Transverse colon (tissue), 4 donors: ENCODE measurements at regions not wholly inside any gene's neighbourhood (a gene's known extent, or its start where the extent isn't known, plus 50 kb on each side); places are given as distances from the start of the nearest gene placed in this dataset.
A peak's percentile ranks its signal among the peaks of the same experiment; 100 is the strongest.

Experiments
- DNase-seq: peaks from one replicate; pipeline ENCODE4 v3.0.0-alpha.2; 2019
- H3K27ac ChIP-seq, 4 donors: fragments of 200-600 bp; sonication (generic); 2 replicates each; pipeline ENCODE4 v1.5.1; 2016 to 2018; ENCODE audit warnings: inconsistent platforms in 4 of 4
- H3K27me3 ChIP-seq: fragments of 200-600 bp; sonication (generic); 2 replicates; pipeline ENCODE4 v1.5.1; 2017; ENCODE audit warnings: inconsistent platforms
- H3K36me3 ChIP-seq, 4 donors: fragments of 200-600 bp; sonication (generic); 2 replicates each; pipeline ENCODE4 v1.5.1; 2017 to 2019; ENCODE audit warnings: inconsistent platforms in 4 of 4
- H3K4me1 ChIP-seq, 4 donors: fragments of 200-600 bp; sonication (generic); 2 replicates each; pipeline ENCODE4 v1.5.1; 2017 to 2020; ENCODE audit warnings: inconsistent platforms in 4 of 4
- H3K4me3 ChIP-seq, 4 donors: fragments of 200-600 bp; sonication (generic); 1 replicate in 1 of 4; 2 replicates in 3 of 4; pipeline versions ENCODE4 v1.5.1 to v1.6.1; 2017 to 2019; ENCODE audit warnings: inconsistent platforms in 4 of 4
- H3K9me3 ChIP-seq, 2 donors: fragments of 200-600 bp; sonication (generic); 2 replicates each; pipeline ENCODE4 v1.5.1; 2017 to 2019; ENCODE audit warnings: inconsistent platforms in 2 of 2
- CTCF ChIP-seq, 5 experiments: fragments of 200-600 bp in 3 of 5; fragments of 450-650 bp in 2 of 5; sonication (generic) in 3 of 5; IDR thresholded peaks; 1 replicate in 2 of 5; 2 replicates in 3 of 5; pipeline ENCODE4 v1.5.1; 2016 to 2017; ENCODE audit warnings: antibody characterized with exemption in 5 of 5, inconsistent platforms in 3 of 5, mild to moderate bottlenecking in 2 of 5, moderate library complexity in 1 of 5
- EP300 ChIP-seq: sonication (generic); formaldehyde crosslinking; IDR thresholded peaks from one replicate; pipeline ENCODE4 v1.6.1; 2017; ENCODE audit warnings: antibody characterized with exemption, low read depth
- POLR2A ChIP-seq: fragments of 450-650 bp; IDR thresholded peaks from one replicate; pipeline ENCODE4 v1.6.1; 2016; ENCODE audit warnings: antibody characterized with exemption, mild to moderate bottlenecking, moderate library complexity
- POLR2AphosphoS5 ChIP-seq, 3 donors: sonication (generic); formaldehyde crosslinking; IDR thresholded peaks; one replicate each; pipeline ENCODE4 v1.6.1; 2016; ENCODE audit warnings: antibody characterized with exemption in 3 of 3
- WGBS, 2 donors: methylation state at CpG; one replicate each; pipeline ENCODE4 v1.1.5; 2018; ENCODE audit warnings: low coverage in 1 of 2; 5-methylcytosine and 5-hydroxymethylcytosine counted together
- in situ Hi-C, 4 donors: fragments of 200-750 bp; cut with MboI; loops; one replicate each; pipeline versions ENCODE4 v1.15.0 to v1.15.1; 2017; ENCODE audit warnings: low sequenced_read_pairs in 3 of 4, low pct_ligation_motif_present in 1 of 4, low pct_unique_long_range_greater_than_20kb in 1 of 4
- intact Hi-C: fragments of 100-400 bp; cut with DNase I; formaldehyde crosslinking; loops from one replicate; pipeline ENCODE4 v1.15.1; 2023; ENCODE audit warnings: low total_unique reads

- TF ChIP-seq POLR2AphosphoS5 (IDR thresholded peaks at IDR 0.05) (no peak), POLR2A (no peak), EP300 (no peak), CTCF (IDR thresholded peaks at IDR 0.05) (no peak)
- no peaks in the 10 kb centered on the region for H3K36me3 ChIP-seq
- intact Hi-C loops, result no loop called here
- H3K4me1 ChIP-seq, result no peaks in the 10 kb centered on the region
- no peak overlapping the region for H3K4me3 ChIP-seq
- 47% methylated on average over 2 of the region's 2 CpGs; no CpG with 5 or more reads in 1 of the 2 donors for WGBS, 2 donors
- no peaks in the 10 kb centered on the region for H3K27me3 ChIP-seq
- DNase-seq, result no peak
- no peaks in the 10 kb centered on the region for H3K9me3 ChIP-seq
- in situ Hi-C loops, result no loop called here
- no peak overlapping the region for H3K27ac ChIP-seq
Measured at GRCh38 chr14:97584528-97584927, 787.3 kb downstream of the VRK1 start.

- TF ChIP-seq POLR2AphosphoS5 (IDR thresholded peaks at IDR 0.05), result no peak
- TF ChIP-seq POLR2A, result no peak
- no peak for TF ChIP-seq CTCF (IDR thresholded peaks at IDR 0.05)
- TF ChIP-seq EP300, result no peak
- no peaks in the 10 kb centered on the region for H3K4me1 ChIP-seq
- WGBS, 2 donors, result 56 to 70% methylated on average over 4 to 5 of the region's 5 CpGs
- intact Hi-C loops (no loop called here), in situ Hi-C loops (no loop called here)
- DNase-seq, result no peak
- H3K9me3 ChIP-seq, result no peaks in the 10 kb centered on the region
- H3K36me3 ChIP-seq, result no peaks in the 10 kb centered on the region
- no peaks in the 10 kb centered on the region for H3K27me3 ChIP-seq
- no peak overlapping the region for H3K4me3 ChIP-seq
- H3K27ac ChIP-seq, result no peak overlapping the region
Measured at GRCh38 chr14:97592341-97592980, 795.3 kb downstream of the VRK1 start.

GRCh38 chr14:97594306-97594705, 797.1 kb downstream of the VRK1 start:
- WGBS, 2 donors, result 85 to 91% methylated on average over 1 of the region's 1 CpG
- intact Hi-C loops, result no loop called here
- H3K27me3 ChIP-seq, result no peaks in the 10 kb centered on the region

GRCh38 chr14:97602438-97603117, 805.4 kb downstream of the VRK1 start:
- Histone ChIP-seq H3K36me3 (no peaks in the 10 kb centered on the region), H3K4me1 (no peaks in the 10 kb centered on the region), H3K9me3 (no peaks in the 10 kb centered on the region), H3K27ac (peak overlapping the region in 2 of 4 donors; percentile 12 to 48), H3K4me3 (no peak overlapping the region), H3K27me3 (no peaks in the 10 kb centered on the region)
- intact Hi-C loops, result no loop called here
- in situ Hi-C loops, result no loop called here
- TF ChIP-seq CTCF (IDR thresholded peaks at IDR 0.05) (no peak), EP300 (no peak), POLR2AphosphoS5 (IDR thresholded peaks at IDR 0.05) (no peak), POLR2A (no peak)
- DNase-seq, result peak; percentile 29
- 50 to 57% methylated on average over 3 to 13 of the region's 13 CpGs for WGBS, 2 donors

More at GRCh38 chr14:97594306-97594705, 797.1 kb downstream of the VRK1 start:
- no peaks in the 10 kb centered on the region for H3K36me3 ChIP-seq
- H3K9me3 ChIP-seq, result no peaks in the 10 kb centered on the region
- TF ChIP-seq CTCF (IDR thresholded peaks at IDR 0.05) (no peak), POLR2A (no peak), POLR2AphosphoS5 (IDR thresholded peaks at IDR 0.05) (no peak), EP300 (no peak)
- no peak overlapping the region for H3K27ac ChIP-seq
- in situ Hi-C loops, result no loop called here
- no peak overlapping the region for H3K4me3 ChIP-seq
- H3K4me1 ChIP-seq, result no peaks in the 10 kb centered on the region
- DNase-seq, result no peak
